Activated B cell treated with CpG ODN at 0.5 μM for 24 hours (primary cell): ENCODE measurements at regions not wholly inside any gene's neighbourhood (a gene's known extent, or its start where the extent isn't known, plus 50 kb on each side); places are given as distances from the start of the nearest gene placed in this dataset.

ENCODE experiments used
- ATAC-seq: fragments of 200-7000 bp; cut with Tn5 transposase; one replicate; pipeline ENCODE4 v1.10.0; 2021; ENCODE audit warnings: low read depth, mild to moderate bottlenecking, moderate library complexity
- CTCF ChIA-PET: fragments of 350-600 bp; sonication (Branson Sonifier 250); formaldehyde crosslinking; loops from one replicate; lab custom pipeline; 2021; ENCODE audit warnings: antibody characterized with exemption; lab: Charles Lee
- POLR2A ChIA-PET: fragments of 350-600 bp; sonication (Branson Sonifier 250); formaldehyde crosslinking; loops from one replicate; lab custom pipeline; 2021; ENCODE audit warnings: antibody characterized with exemption; lab: Charles Lee
- DNase-seq: peaks from one replicate; pipeline ENCODE4 v3.0.0; 2022
- H3K27ac Mint-ChIP-seq: one replicate; pipeline ENCODE4 v1.8.0; 2020; ENCODE audit warnings: mixed read lengths
- H3K27me3 Mint-ChIP-seq: one replicate; pipeline ENCODE4 v1.8.0; 2021; ENCODE audit warnings: mixed read lengths
- H3K36me3 Mint-ChIP-seq: one replicate; pipeline ENCODE4 v1.8.0; 2021; ENCODE audit warnings: low read depth, mixed read lengths
- H3K4me1 Mint-ChIP-seq: one replicate; pipeline ENCODE4 v1.8.0; 2021; ENCODE audit warnings: mixed read lengths
- H3K4me3 Mint-ChIP-seq: one replicate; pipeline ENCODE4 v1.8.0; 2020; ENCODE audit warnings: mild to moderate bottlenecking, mixed read lengths
- H3K9me3 Mint-ChIP-seq: one replicate; pipeline ENCODE4 v1.8.0; 2020; ENCODE audit warnings: mixed read lengths
- intact Hi-C: fragments of 100-400 bp; cut with micrococcal nuclease; formaldehyde crosslinking; loops from one replicate; pipeline ENCODE4 v1.15.1; 2024
- TF ChIP-seq, protein P1 (sequence below): fragments of 200-600 bp; IDR thresholded peaks from one replicate; pipeline ENCODE4 v1.8.0; 2022; ENCODE audit warnings: antibody characterized with exemption, mild to moderate bottlenecking

DNA sequence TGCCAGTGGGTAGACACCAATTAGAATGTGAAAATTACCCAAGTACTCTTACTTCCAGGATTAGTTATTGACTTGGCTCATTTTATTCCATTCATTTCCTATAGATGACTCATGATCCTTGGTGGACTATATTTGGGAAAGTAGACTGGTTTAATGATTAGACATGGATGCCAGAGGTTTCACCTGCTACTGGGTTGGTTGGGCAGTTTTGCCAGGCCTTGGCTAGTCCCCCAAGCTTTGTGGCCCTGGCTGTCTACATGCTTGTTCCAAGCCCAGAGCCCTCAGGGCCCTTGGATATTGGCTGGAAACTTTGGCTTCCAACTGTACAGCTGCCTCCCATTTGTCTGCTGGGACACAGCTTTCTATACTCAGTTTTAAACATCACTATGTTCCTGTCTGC is 104.1 kb downstream of the ZFP64 start:
- no peak overlapping the region for H3K27ac Mint-ChIP-seq
- intact Hi-C loops: no loop called here
- POLR2A ChIA-PET: no interaction called here

DNA sequence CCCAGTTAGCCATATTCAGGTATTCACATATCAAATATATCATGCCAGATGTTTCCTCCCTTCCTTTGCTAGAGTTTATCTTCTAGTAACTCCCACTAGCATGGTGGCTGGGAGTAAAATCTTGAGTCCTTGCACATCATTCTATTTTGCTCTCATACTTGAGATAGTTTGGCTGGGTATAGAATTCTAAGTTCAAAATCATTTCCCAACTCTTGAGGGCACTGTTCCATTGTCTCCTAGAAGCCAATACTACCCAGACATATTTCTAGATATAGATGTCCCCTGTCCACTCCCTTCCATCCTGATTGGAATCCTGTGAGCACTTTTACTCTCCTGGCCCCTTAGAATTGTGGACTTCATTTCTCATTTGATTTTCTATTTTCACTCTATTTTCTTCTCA is 104.7 kb downstream of the ZFP64 start:
- Mint-ChIP-seq H3K4me3 (no peak overlapping the region), H3K9me3 (peaks cover 18% of the 10 kb centered on the region), H3K27ac (no peak overlapping the region), H3K36me3 (peaks cover 53% of the 10 kb centered on the region), H3K27me3 (no peaks in the 10 kb centered on the region), H3K4me1 (no peaks in the 10 kb centered on the region)
- intact Hi-C loops: no loop called here
- TF ChIP-seq, protein P1, sequence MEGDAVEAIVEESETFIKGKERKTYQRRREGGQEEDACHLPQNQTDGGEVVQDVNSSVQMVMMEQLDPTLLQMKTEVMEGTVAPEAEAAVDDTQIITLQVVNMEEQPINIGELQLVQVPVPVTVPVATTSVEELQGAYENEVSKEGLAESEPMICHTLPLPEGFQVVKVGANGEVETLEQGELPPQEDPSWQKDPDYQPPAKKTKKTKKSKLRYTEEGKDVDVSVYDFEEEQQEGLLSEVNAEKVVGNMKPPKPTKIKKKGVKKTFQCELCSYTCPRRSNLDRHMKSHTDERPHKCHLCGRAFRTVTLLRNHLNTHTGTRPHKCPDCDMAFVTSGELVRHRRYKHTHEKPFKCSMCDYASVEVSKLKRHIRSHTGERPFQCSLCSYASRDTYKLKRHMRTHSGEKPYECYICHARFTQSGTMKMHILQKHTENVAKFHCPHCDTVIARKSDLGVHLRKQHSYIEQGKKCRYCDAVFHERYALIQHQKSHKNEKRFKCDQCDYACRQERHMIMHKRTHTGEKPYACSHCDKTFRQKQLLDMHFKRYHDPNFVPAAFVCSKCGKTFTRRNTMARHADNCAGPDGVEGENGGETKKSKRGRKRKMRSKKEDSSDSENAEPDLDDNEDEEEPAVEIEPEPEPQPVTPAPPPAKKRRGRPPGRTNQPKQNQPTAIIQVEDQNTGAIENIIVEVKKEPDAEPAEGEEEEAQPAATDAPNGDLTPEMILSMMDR: no peak
- ChIA-PET CTCF (no interaction called here), POLR2A (no interaction called here)
- no peak for ATAC-seq
- DNase-seq: no peak

More for the DNA sequence above, 104.1 kb downstream of the ZFP64 start:
- Mint-ChIP-seq H3K27me3 (no peaks in the 10 kb centered on the region), H3K36me3 (peaks cover 53% of the 10 kb centered on the region), H3K4me3 (no peak overlapping the region), H3K9me3 (peaks cover 18% of the 10 kb centered on the region), H3K4me1 (no peaks in the 10 kb centered on the region)
- CTCF ChIA-PET: no interaction called here
- TF ChIP-seq, protein P1: no peak
- ATAC-seq (no peak), DNase-seq (no peak)

DNA sequence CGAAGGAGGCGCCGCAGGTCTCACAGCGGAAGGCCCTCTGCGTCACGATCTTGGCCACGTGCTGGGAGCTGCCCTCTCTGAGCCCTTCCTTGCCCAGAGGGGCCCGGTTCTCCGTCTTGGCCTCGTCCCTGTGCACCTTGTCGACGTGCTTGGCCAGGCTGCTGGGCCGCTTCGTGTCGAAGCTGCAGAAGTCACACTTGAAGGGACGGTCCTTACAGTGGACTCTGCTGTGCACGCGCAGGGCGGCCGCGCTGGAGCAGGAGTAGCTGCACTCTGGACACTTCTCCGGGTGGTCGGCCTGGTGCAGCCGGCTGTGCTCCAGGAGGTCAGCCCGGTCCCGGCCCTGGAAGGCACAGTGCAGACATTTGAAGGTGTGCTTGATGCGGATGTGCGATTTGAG is 106.9 kb downstream of the ZFP64 start:
- ChIA-PET CTCF (no interaction called here), POLR2A (no interaction called here)
- no peak for DNase-seq
- Mint-ChIP-seq H3K27me3 (no peaks in the 10 kb centered on the region), H3K36me3 (peaks cover 50% of the 10 kb centered on the region), H3K27ac (no peak overlapping the region), H3K4me3 (no peak overlapping the region), H3K9me3 (peaks cover 18% of the 10 kb centered on the region), H3K4me1 (no peaks in the 10 kb centered on the region)
- TF ChIP-seq, protein P1: no peak
- intact Hi-C loops: loop anchor here (5.0 kb wide), 1 partner anchor 1097 kb away; no protein-coding TSS in a partner anchor
- ATAC-seq: no peak

DNA sequence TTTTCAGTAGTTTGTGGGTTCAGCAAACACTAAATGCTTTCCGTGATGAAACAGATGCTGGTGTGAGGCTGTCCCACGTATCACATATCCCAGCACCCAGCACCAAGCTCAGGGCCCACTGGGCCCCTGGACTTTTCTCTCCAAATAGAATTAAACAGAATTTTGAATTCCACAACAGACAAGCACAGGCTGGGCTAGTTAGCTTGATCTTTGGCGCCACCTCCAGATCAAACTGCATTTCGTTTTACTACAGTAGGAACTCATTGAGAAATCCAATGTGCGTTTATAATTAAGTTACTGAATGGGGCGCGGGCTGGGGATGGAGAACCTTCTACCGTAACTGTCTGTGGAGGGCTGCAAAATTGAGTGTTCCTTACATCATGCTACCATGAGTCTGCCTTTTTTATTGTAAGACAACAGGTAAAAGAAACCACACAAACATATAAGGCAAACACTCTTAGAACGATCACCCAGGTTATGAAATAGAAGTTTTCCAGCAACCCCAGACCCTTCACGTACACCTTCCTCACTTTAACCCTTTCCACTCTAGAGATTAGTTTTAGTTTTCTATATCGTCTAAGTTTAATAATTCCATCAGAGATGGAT is 107.8 kb downstream of the ZFP64 start:
- Mint-ChIP-seq H3K4me3 (no peak overlapping the region), H3K4me1 (no peaks in the 10 kb centered on the region), H3K36me3 (peaks cover 44% of the 10 kb centered on the region), H3K27ac (no peak overlapping the region), H3K9me3 (peaks cover 16% of the 10 kb centered on the region), H3K27me3 (no peaks in the 10 kb centered on the region)
- no peak for ATAC-seq
- DNase-seq: no peak
- TF ChIP-seq, protein P1: no peak
- intact Hi-C loops: loop anchor here (5.0 kb wide), 1 partner anchor 1096 kb away; no protein-coding TSS in a partner anchor
- POLR2A ChIA-PET: no interaction called here
- CTCF ChIA-PET: interaction anchor here (1.3 kb wide), 2 partner anchors 443 to 1096 kb away, joined by 3 to 4 read pairs; no protein-coding TSS in a partner anchor

DNA sequence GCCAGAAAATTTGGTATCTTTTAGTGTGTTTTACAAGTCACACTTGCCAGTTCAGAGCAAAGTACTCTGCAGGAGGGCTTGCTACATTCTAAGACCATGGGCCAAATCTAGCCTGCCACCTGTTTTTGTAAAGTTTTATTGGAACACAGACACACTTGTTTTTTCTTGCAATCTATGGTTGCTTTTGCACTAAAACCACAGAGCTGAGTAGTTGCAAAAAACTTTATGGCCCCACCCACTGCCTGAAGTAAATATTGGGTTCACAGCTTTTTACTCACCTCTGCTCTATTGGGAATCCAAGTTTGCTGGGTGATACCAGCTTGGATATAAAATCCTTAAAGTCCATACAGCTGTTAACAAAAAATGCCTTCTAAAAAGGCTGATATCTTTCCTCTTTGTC is 109.0 kb downstream of the ZFP64 start:
- Mint-ChIP-seq H3K4me1 (no peaks in the 10 kb centered on the region), H3K36me3 (peaks cover 33% of the 10 kb centered on the region), H3K27ac (no peak overlapping the region), H3K4me3 (no peak overlapping the region), H3K9me3 (peaks cover 9% of the 10 kb centered on the region), H3K27me3 (no peaks in the 10 kb centered on the region)
- intact Hi-C loops: loop anchor here (5.0 kb wide), 1 partner anchor 1095 kb away; no protein-coding TSS in a partner anchor
- CTCF ChIA-PET: interaction anchor here (1.3 kb wide), 2 partner anchors 442 to 1095 kb away, joined by 3 to 4 read pairs; no protein-coding TSS in a partner anchor
- POLR2A ChIA-PET: interaction anchor here (0.6 kb wide), 1 partner anchor 463 kb away, joined by 3 read pairs; no protein-coding TSS in a partner anchor
- ATAC-seq: no peak
- no peak for DNase-seq
- TF ChIP-seq, protein P1: no peak
